HPDE6-E6E7 (cell line): ENCODE measurements at regions not wholly inside any gene's neighbourhood (a gene's known extent, or its start where the extent isn't known, plus 50 kb on each side); places are given as distances from the start of the nearest gene placed in this dataset.

Experiments used
- DNase-seq: peaks from one replicate; pipeline ENCODE4 v3.0.0; 2011; ENCODE audit warnings: missing footprints; ENCODE audit errors: extremely low spot score

GRCh38 chr12:124726596-124727263 is 136.9 kb downstream of the SCARB1 start:
- DNase-seq = no peak

GRCh38 chr12:124725597-124726237 is 137.9 kb downstream of the SCARB1 start:
- no peak for DNase-seq

GRCh38 chr12:124725099-124725498 is 138.6 kb downstream of the SCARB1 start:
- no peak for DNase-seq

GRCh38 chr12:124722878-124723277 is 140.8 kb downstream of the SCARB1 start:
- no peak for DNase-seq

- no peak for DNase-seq
These were observed 142.0 kb downstream of the SCARB1 start for GRCh38 chr12:124721501-124722162.

GRCh38 chr12:124720681-124721500 is 142.8 kb downstream of the SCARB1 start:
- DNase-seq = no peak

- DNase-seq = no peak
These were observed 143.5 kb downstream of the SCARB1 start for GRCh38 chr12:124720004-124720680.

- DNase-seq = no peak
These were observed 144.4 kb downstream of the SCARB1 start for GRCh38 chr12:124719231-124719630.

- DNase-seq = no peak
These were observed 145.2 kb downstream of the SCARB1 start for GRCh38 chr12:124718458-124718857.

- DNase-seq = no peak
These were observed 145.6 kb downstream of the SCARB1 start for GRCh38 chr12:124718036-124718435.

- no peak for DNase-seq
These were observed 146.3 kb downstream of the SCARB1 start for GRCh38 chr12:124717318-124717717.

GRCh38 chr12:124716208-124717130 is 147.2 kb downstream of the SCARB1 start:
- DNase-seq = no peak

- DNase-seq = no peak
These were observed 147.9 kb upstream of the NCOR2 start for GRCh38 chr12:124715121-124715990.

GRCh38 chr12:124713436-124714082 is 146.1 kb upstream of the NCOR2 start:
- DNase-seq = no peak

- DNase-seq = peak; percentile 69
These were observed 145.6 kb upstream of the NCOR2 start for GRCh38 chr12:124713041-124713435.

- DNase-seq = no peak
These were observed 143.9 kb upstream of the NCOR2 start for GRCh38 chr12:124711344-124711743.

GRCh38 chr12:124709722-124710687 is 142.6 kb upstream of the NCOR2 start:
- DNase-seq = no peak

GRCh38 chr12:124707316-124707715 is 139.9 kb upstream of the NCOR2 start:
- no peak for DNase-seq
